ENCODE measurements at regions not wholly inside any gene's neighbourhood (a gene's known extent, or its start where the extent isn't known, plus 50 kb on each side); places are given as distances from the start of the nearest gene placed in this dataset.

DNA sequence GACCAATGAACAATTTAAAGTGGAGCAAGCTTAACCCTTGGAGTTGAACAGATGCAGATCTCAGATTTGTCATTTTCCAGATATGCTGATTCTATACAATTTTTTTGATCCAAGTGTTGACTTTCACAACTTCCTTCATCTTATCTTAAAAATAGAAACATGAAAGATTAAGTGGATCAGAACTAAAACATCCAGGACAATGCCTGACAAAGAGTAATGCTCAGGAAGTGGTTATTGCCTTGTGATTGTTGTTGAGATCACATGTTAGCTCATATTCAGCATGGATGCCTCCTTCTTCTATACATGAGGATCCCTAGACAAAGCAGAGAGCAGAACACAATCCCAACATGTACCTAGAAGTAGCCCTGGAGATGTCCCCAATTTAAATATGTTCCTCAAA, 160.9 kb downstream of the PPARGC1A start:
- Histone ChIP-seq H3K79me2 (ENCODE audit: control insufficient read depth, insufficient read depth, low read length) (no peaks in the 10 kb centered on the region), H3K9me3 (ENCODE audit: control insufficient read depth, insufficient read depth, low read depth, low read length) (no peaks in the 10 kb centered on the region), H3K4me2 (ENCODE audit: extremely low read depth, insufficient read depth, low read length) (no peak overlapping the region), H3K36me3 (ENCODE audit: control insufficient read depth, insufficient read depth, low read length) (no peaks in the 10 kb centered on the region), H3K9ac (ENCODE audit: insufficient read depth, low read length) (no peak overlapping the region), H3K27ac (ENCODE audit: insufficient read depth, low read length) (no peak overlapping the region), H3K4me3 (replicated peaks in 1 of 4; ENCODE audit: control extremely low read depth in 1 of 4, insufficient read depth in 1 of 4, low read depth in 3 of 4, low read length in 4 of 4) (no peak overlapping the region), H3K27me3 (ENCODE audit: control insufficient read depth, insufficient read depth, low read length) (no peaks in the 10 kb centered on the region), H2AFZ (ENCODE audit: low read length) (no peak overlapping the region), H3K4me1 (ENCODE audit: control insufficient read depth, extremely low read depth, insufficient read depth, low read length) (peaks cover 2% of the 10 kb centered on the region), H4K20me1 (ENCODE audit: control insufficient read depth, extremely low read depth, insufficient read depth, low read length) (no peaks in the 10 kb centered on the region)
- TF ChIP-seq EZH2 (IDR thresholded peaks at IDR 0.05; ENCODE audit: low read length, missing control alignments) (no peak), CTCF (conservative IDR thresholded peaks at IDR 0.05 in 1 of 2, IDR thresholded peaks at IDR 0.05 in 1 of 2; ENCODE audit: low read depth in 1 of 2, low read length in 2 of 2) (no peak)
- peak in 1 of 2 donors; percentile 33 for DNase-seq (ENCODE audit: low read depth in 2 of 2)

- no peak overlapping the region for H3K4me3 ChIP-seq (replicated peaks in 1 of 4; ENCODE audit: control extremely low read depth in 1 of 4, insufficient read depth in 1 of 4, low read depth in 3 of 4, low read length in 4 of 4)
- no peaks in the 10 kb centered on the region for H4K20me1 ChIP-seq (ENCODE audit: control insufficient read depth, extremely low read depth, insufficient read depth, low read length)
- H3K9me3 ChIP-seq (ENCODE audit: control insufficient read depth, insufficient read depth, low read depth, low read length): no peaks in the 10 kb centered on the region
- DNase-seq (ENCODE audit: low read depth in 2 of 2): peak; percentile 85 to 99
- H3K4me1 ChIP-seq (ENCODE audit: control insufficient read depth, extremely low read depth, insufficient read depth, low read length): peaks cover 2% of the 10 kb centered on the region
- no peak overlapping the region for H3K4me2 ChIP-seq (ENCODE audit: extremely low read depth, insufficient read depth, low read length)
- no peak overlapping the region for H2AFZ ChIP-seq (ENCODE audit: low read length)
- H3K27ac ChIP-seq (ENCODE audit: insufficient read depth, low read length): no peak overlapping the region
- no peak overlapping the region for H3K9ac ChIP-seq (ENCODE audit: insufficient read depth, low read length)
- no peak for TF ChIP-seq CTCF (conservative IDR thresholded peaks at IDR 0.05 in 1 of 2, IDR thresholded peaks at IDR 0.05 in 1 of 2; ENCODE audit: low read depth in 1 of 2, low read length in 2 of 2)
- TF ChIP-seq EZH2 (IDR thresholded peaks at IDR 0.05; ENCODE audit: low read length, missing control alignments): no peak
- no peaks in the 10 kb centered on the region for H3K36me3 ChIP-seq (ENCODE audit: control insufficient read depth, insufficient read depth, low read length)
- no peaks in the 10 kb centered on the region for H3K79me2 ChIP-seq (ENCODE audit: control insufficient read depth, insufficient read depth, low read length)
- H3K27me3 ChIP-seq (ENCODE audit: control insufficient read depth, insufficient read depth, low read length): no peaks in the 10 kb centered on the region
Observed at GRCh38 chr4:23728393-23728792, 161.5 kb downstream of the PPARGC1A start.

DNA sequence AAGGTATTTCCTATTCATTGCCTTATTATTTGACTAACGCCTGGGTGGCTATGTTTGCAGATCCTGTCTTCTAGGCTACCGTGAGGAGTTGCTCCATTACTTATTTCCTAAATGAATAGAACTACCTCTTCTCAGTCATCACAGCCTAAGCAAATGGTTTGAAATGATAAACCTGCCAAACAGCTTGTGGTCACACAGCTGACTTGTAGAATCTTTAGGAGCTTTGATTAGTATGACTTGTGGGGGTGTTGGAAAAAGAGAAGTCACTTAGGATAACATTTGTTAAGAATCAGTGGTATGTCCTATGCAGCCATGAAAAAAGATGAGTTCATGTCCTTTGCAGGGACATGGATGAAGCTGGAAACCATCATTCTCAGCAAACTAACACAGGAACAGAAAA, 169.3 kb downstream of the PPARGC1A start:
- Histone ChIP-seq H3K9me3 (ENCODE audit: control insufficient read depth, insufficient read depth, low read depth, low read length) (no peaks in the 10 kb centered on the region), H3K27me3 (ENCODE audit: control insufficient read depth, insufficient read depth, low read length) (no peaks in the 10 kb centered on the region), H3K4me2 (ENCODE audit: extremely low read depth, insufficient read depth, low read length) (no peak overlapping the region), H3K4me3 (replicated peaks in 1 of 4; ENCODE audit: control extremely low read depth in 1 of 4, insufficient read depth in 1 of 4, low read depth in 3 of 4, low read length in 4 of 4) (no peak overlapping the region), H4K20me1 (ENCODE audit: control insufficient read depth, extremely low read depth, insufficient read depth, low read length) (no peaks in the 10 kb centered on the region), H3K79me2 (ENCODE audit: control insufficient read depth, insufficient read depth, low read length) (no peaks in the 10 kb centered on the region), H3K9ac (ENCODE audit: insufficient read depth, low read length) (no peak overlapping the region), H3K27ac (ENCODE audit: insufficient read depth, low read length) (no peak overlapping the region), H3K36me3 (ENCODE audit: control insufficient read depth, insufficient read depth, low read length) (no peaks in the 10 kb centered on the region), H3K4me1 (ENCODE audit: control insufficient read depth, extremely low read depth, insufficient read depth, low read length) (no peaks in the 10 kb centered on the region), H2AFZ (ENCODE audit: low read length) (no peak overlapping the region)
- DNase-seq (ENCODE audit: low read depth in 2 of 2): peak in 1 of 2 donors; percentile 66
- TF ChIP-seq EZH2 (IDR thresholded peaks at IDR 0.05; ENCODE audit: low read length, missing control alignments) (no peak), CTCF (conservative IDR thresholded peaks at IDR 0.05 in 1 of 2, IDR thresholded peaks at IDR 0.05 in 1 of 2; ENCODE audit: low read depth in 1 of 2, low read length in 2 of 2) (no peak)

Measured in fibroblast of lung (primary cell).